HG02642 (cell line): ENCODE measurements at regions not wholly inside any gene's neighbourhood (a gene's known extent, or its start where the extent isn't known, plus 50 kb on each side); places are given as distances from the start of the nearest gene placed in this dataset.

Source experiments
- ATAC-seq: cut with Tn5 transposase; IDR thresholded peaks from one replicate; pipeline ENCODE4 v1.9.1; 2021; ENCODE audit warnings: mild to moderate bottlenecking; ENCODE audit not compliant: unreplicated experiment, poor library complexity

- ATAC-seq: no peak
Observed at GRCh38 chr17:68812876-68813584, 142.2 kb downstream of the ABCA8 start.

DNA sequence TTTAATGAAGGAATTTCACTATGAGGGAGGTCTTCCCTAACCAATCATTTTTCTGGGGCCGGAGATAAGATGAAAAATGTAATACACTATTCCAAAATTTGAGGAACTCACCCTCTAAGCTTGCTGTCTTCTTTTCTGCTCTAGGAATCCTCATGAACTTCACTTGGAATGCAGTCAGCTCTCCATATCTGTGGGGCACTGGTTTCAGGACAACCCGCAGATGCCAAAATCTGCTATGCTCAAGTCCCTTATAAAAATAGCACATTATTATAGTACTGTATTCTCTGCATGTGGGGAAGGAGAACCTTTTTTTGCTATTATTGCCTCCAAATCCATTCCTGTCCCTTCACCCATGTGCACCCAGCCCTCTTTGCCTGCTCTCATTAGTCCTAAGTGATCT lies 146.0 kb downstream of the ABCA8 start:
- no peak for ATAC-seq

GRCh38 chr17:68807998-68808772 lies 147.0 kb downstream of the ABCA8 start:
- ATAC-seq: no peak

DNA sequence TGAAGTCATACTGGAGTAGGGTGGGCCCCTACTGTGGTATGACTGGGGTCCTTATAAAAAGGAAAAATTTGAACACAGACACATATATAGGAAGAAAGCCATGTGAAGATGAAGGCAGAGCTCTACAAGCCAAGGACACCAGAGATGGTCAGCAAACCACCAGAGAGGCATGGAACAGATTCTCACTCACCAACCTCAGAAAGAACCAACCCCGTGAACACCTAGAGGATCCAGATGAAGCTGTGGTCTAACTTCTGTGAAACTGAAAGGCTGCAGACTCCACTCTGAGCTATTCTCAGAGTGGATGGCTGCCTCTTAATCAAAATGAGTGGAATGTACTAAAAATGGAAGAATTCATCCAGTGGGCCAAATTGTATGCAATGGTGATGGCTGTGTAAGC lies 149.6 kb downstream of the ABCA8 start:
- ATAC-seq: no peak

- no peak for ATAC-seq
Observed at GRCh38 chr17:68804777-68805520, 150.2 kb downstream of the ABCA8 start.

DNA sequence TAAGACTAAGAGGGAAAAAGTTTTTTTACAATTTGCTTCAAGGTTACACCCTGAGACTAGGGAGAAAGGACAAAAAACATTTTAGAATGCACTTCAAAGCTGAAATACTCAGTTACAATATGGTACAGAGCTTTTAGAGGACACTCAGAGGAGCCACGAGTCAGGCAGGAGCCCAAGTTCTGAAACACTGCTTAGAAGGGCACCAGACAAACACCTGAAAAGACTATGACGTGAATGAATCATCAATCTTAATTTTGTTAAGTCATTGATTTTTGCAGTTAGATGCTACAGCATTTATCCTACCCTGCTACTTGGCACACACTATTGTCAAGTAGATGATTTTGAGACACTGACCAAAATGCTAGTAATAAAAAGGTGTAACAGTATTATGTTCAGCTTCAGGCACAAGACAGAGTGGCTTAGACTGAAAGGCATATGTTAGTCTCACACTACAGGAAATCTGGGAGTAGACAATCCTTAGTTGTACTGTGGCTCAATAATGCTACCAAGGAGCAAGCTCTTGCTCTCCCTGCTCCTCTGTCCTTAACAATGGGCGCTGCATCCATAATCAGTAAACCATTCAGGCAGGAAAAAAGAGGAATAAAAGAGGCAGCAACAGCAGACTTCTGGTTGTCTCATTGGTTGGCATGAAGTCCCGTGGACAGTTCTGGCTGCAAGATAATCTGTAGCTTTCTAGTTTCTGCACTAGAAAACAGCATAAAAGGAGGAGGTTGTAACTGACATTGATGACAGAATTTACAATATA lies 151.8 kb downstream of the ABCA8 start:
- no peak for ATAC-seq

GRCh38 chr17:68801335-68802247 lies 153.6 kb downstream of the ABCA8 start:
- no peak for ATAC-seq

- no peak for ATAC-seq
Observed at GRCh38 chr17:68800751-68801150, 154.4 kb downstream of the ABCA8 start.

GRCh38 chr17:68794636-68795434 lies 160.4 kb downstream of the ABCA8 start:
- ATAC-seq: no peak

DNA sequence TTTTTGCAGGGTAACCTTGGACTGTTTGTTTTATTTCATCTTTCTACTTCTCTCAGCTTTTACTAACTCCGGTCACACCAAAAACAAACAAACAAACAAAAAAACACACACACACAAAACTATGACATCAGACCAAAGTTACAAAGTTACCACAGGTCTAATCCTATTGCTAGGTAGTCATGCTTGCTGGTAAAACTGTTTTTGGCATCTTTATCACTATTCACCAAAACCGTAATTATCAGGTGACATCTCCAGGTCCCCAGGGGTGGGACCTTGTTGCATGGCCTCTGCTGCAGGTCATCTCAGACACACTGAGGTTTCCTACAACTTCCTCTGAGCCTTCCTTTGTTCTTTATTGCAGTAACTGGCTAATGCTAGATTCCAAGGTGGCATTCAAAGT lies 162.3 kb downstream of the ABCA8 start:
- no peak for ATAC-seq

DNA sequence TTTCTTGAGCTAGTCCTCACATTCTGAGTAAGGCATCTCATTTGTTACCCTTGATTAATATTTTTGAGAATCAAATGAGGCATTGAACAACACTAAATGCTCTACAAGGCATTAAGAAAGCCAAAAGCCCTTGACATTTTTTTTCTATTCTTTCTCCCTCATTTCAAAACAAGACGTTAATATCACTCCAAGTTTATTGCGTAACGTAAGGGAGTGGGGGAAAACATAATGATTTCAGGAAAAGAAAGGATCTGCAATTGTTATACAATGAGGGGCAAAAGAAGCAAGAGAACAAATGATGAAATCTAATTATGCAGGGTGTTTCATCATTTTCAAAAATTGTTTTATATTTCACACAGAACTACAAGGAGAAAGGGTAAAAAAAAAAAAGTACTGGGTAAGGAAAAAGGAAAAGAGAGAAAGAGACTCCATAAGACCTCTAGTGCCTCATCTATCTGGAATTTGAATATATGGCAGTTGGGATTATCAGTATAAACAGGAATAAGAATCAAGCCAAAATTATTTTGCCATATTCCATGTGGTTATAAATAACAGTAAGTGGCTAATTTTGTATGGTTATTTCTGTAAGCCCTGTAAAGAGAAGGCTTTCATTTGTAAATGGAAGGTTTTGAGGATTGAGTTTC lies 163.0 kb downstream of the ABCA8 start:
- no peak for ATAC-seq

- ATAC-seq: no peak
Observed at GRCh38 chr17:68790931-68791330, 164.3 kb downstream of the ABCA8 start.

DNA sequence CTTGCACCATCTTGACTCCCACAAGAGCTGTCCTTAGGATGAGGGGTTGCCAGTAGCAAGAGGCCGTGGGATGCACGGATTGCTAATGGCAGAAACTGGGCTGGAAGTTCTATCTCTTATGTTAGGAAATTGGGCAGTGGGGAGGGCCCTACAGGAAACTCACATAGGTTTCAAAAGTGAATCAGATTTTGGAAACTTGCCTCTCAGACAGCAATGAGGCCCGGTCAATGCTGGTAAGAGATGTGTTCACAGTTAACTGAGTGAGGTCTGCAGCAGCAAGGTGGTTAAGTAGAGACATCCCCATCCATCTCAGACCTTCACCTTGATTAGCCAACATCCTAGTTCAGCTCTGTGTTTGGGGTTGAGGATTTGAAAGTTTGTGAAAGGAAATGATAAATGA lies 164.7 kb downstream of the ABCA8 start:
- no peak for ATAC-seq

- no peak for ATAC-seq
Observed at GRCh38 chr17:68789203-68789962, 165.8 kb downstream of the ABCA8 start.

DNA sequence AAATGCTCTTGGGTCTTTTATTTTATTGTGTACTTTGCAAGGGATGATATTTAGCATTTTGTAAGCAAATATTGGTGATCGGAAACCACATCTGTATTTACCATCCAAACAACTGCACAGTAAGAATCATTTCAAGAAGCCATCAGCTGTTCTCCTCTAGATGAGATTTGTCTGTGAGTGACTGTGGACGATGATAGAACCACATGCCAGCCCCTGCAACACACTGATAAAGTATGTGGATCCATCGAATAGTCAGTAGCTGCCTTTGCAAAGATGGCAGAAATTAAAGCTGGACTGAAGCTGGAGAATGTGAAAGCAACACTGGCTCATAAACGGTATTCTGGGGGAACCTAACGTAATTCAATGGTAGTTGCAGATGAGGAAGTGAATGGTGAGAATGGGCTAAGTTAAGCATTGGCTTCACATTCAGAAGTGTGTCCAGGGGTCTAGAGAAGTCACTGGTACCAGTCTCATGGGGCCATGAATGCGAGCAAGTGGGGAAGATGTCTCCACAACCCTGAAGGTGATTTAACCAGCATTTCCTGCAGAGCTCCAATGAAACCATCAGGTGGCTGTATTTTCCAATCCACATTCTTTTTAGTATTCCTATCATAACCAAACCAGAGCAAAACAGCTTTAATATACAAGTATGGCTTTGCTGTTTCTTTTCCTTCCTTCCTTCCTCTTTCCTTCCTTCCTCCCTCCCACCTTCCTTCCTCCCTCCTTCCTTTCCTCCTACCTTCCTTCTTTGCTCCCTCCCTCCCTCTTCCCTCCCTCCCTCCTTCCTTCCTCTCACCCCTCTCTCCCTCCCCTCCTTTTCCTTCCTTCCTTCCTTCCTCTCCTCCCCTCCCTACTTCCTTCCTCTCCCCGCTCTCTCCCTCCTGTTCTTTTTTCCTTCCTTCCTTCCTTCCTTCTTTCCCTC lies 169.4 kb downstream of the ABCA8 start:
- ATAC-seq: no peak

DNA sequence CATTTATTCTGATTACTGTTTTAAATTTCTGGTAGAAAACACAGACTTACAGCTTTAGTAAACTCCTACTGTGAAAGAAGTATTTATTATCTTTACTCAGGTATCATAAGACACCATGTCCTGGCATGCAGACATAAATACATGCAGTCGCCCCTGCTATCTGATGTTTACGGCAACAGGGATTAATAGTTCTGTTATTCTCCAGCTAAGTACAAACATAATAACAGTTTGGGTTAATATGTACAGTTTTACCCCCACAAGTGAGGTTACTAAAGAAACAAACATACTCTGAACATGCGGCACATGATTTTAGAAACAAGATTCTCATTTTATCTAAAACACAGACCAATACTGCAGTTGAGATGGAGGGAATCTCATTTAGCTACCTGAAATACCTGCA lies 170.8 kb downstream of the ABCA8 start:
- no peak for ATAC-seq
